ENCODE measurements at regions not wholly inside any gene's neighbourhood (a gene's known extent, or its start where the extent isn't known, plus 50 kb on each side); places are given as distances from the start of the nearest gene placed in this dataset.

DNA sequence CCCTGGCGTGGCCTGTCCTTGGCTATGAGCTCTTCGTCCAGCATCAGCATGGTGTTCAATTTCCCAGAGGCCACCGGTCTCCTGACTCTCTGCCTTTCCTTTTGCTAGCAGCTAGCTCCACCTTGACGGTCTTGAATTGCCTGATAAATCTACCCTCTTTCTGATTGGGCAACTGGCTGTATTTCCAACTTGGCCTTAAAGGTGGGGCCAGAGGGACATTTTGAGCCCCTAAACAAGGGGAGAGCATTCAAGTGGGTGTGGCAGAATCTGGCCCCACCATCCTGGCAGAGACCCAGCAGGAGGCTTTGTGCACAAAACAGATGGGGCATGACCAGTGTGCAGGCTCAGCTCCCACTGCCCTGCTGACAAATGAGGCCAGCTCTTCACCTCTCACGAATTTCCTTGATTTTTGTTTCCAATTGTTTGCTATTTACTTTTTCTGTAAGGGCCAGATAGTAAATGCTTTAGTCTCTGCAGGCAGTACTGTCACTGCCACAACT is 148.9 kb upstream of the VSTM2B start:
- Mint-ChIP-seq H3K4me3 (no peak overlapping the region), H3K27me3 (ENCODE audit: low read depth, poor library complexity) (peaks cover 8% of the 10 kb centered on the region), H3K36me3 (ENCODE audit: low read depth) (no peaks in the 10 kb centered on the region), H3K9me3 (no peaks in the 10 kb centered on the region), H3K27ac (no peak overlapping the region), H3K4me1 (peaks cover 27% of the 10 kb centered on the region)
- DNase-seq, result no peak
- TF ChIP-seq CTCF (IDR thresholded peaks at IDR 0.05), result no peak

GRCh38 chr19:29378126-29378525 is 147.7 kb upstream of the VSTM2B start:
- no peak for TF ChIP-seq CTCF (IDR thresholded peaks at IDR 0.05)
- no peak for DNase-seq
- no peak overlapping the region for H3K4me3 Mint-ChIP-seq
- H3K27ac Mint-ChIP-seq, result no peak overlapping the region
- H3K9me3 Mint-ChIP-seq, result no peaks in the 10 kb centered on the region
- H3K36me3 Mint-ChIP-seq (ENCODE audit: low read depth), result no peaks in the 10 kb centered on the region
- peaks cover 37% of the 10 kb centered on the region for H3K4me1 Mint-ChIP-seq
- peaks cover 13% of the 10 kb centered on the region for H3K27me3 Mint-ChIP-seq (ENCODE audit: low read depth, poor library complexity)

DNA sequence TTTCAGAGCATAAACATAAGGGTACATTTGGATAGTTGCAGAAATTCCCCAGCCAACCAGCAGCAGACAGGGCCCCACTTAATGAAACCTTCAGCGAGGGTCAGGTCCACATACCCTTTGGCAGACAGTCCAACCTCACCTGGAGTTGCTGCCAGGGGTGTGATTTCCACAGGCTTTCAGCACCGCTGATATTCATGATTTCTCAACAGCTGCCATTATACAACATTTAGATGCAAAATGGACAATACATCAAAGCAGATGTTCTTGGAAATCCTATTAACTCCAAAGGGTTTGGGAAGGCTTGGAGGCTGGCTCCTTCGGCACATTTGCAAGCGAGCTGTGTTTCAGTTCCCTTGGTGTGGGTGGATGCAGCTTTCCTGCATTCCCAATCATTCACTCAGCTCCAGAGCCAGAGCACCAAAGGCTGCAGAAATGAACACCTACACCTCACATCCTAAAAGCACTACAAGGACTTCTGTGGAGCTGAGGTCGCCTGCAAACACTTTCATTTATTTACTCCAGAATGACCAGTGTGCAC is 147.2 kb upstream of the VSTM2B start:
- Mint-ChIP-seq H3K9me3 (no peaks in the 10 kb centered on the region), H3K4me3 (no peak overlapping the region), H3K36me3 (ENCODE audit: low read depth) (no peaks in the 10 kb centered on the region), H3K4me1 (peaks cover 37% of the 10 kb centered on the region), H3K27ac (no peak overlapping the region), H3K27me3 (ENCODE audit: low read depth, poor library complexity) (peaks cover 18% of the 10 kb centered on the region)
- no peak for DNase-seq
- no peak for TF ChIP-seq CTCF (IDR thresholded peaks at IDR 0.05)

GRCh38 chr19:29379257-29380021 is 146.4 kb upstream of the VSTM2B start:
- Mint-ChIP-seq H3K27ac (no peak overlapping the region), H3K27me3 (ENCODE audit: low read depth, poor library complexity) (peaks cover 14% of the 10 kb centered on the region), H3K36me3 (ENCODE audit: low read depth) (no peaks in the 10 kb centered on the region), H3K4me1 (peaks cover 40% of the 10 kb centered on the region), H3K4me3 (no peak overlapping the region), H3K9me3 (no peaks in the 10 kb centered on the region)
- no peak for DNase-seq
- TF ChIP-seq CTCF (IDR thresholded peaks at IDR 0.05), result no peak

DNA sequence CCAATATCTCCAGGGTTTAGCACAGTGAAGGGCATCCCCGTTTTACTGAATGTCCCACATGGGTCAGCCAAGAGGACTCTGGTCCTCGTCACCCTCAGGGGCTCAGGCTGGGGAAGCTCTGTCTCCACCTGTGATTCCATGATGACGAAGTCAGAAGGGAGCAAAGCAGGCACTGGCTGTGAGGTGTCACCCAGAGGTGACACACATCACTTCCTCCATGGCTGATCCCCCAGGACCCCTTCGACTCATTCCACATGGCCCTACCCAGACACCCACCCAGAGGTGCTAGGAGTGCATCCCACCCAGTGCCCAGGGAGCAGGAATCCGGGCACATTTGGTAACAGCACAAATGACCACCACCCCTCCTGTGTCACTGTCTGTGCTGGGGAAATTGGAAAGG is 145.2 kb upstream of the VSTM2B start:
- Mint-ChIP-seq H3K27me3 (ENCODE audit: low read depth, poor library complexity) (peaks cover 20% of the 10 kb centered on the region), H3K9me3 (no peaks in the 10 kb centered on the region), H3K4me1 (peaks cover 42% of the 10 kb centered on the region), H3K4me3 (no peak overlapping the region), H3K27ac (no peak overlapping the region), H3K36me3 (ENCODE audit: low read depth) (no peaks in the 10 kb centered on the region)
- no peak for TF ChIP-seq CTCF (IDR thresholded peaks at IDR 0.05)
- DNase-seq, result no peak

Data from nephron progenitor cell (in vitro differentiated cells).